GM19099 (cell line): ENCODE measurements at regions not wholly inside any gene's neighbourhood (a gene's known extent, or its start where the extent isn't known, plus 50 kb on each side); places are given as distances from the start of the nearest gene placed in this dataset.

Experiments
- POLR2A ChIP-seq: IDR thresholded peaks from 3 replicates; pipeline ENCODE4 v1.6.1; 2011; ENCODE audit warnings: low read depth; ENCODE audit not compliant: insufficient read length; ENCODE audit errors: extremely low read depth

- TF ChIP-seq POLR2A, result no peak
These were observed 69.4 kb upstream of the BMP2 start for GRCh38 chr20:6698056-6698455.

GRCh38 chr20:6697228-6697972 lies 70.1 kb upstream of the BMP2 start:
- no peak for TF ChIP-seq POLR2A

- TF ChIP-seq POLR2A, result no peak
These were observed 71.5 kb upstream of the BMP2 start for GRCh38 chr20:6696001-6696400.

GRCh38 chr20:6693178-6693807 lies 74.2 kb upstream of the BMP2 start:
- no peak for TF ChIP-seq POLR2A

GRCh38 chr20:6692566-6693173 lies 74.8 kb upstream of the BMP2 start:
- no peak for TF ChIP-seq POLR2A

GRCh38 chr20:6691516-6691915 lies 76.0 kb upstream of the BMP2 start:
- no peak for TF ChIP-seq POLR2A

GRCh38 chr20:6689339-6689973 lies 78.0 kb upstream of the BMP2 start:
- no peak for TF ChIP-seq POLR2A

- TF ChIP-seq POLR2A, result no peak
These were observed 81.3 kb upstream of the BMP2 start for GRCh38 chr20:6686171-6686570.

- TF ChIP-seq POLR2A, result no peak
These were observed 81.9 kb upstream of the BMP2 start for GRCh38 chr20:6685626-6686025.

- no peak for TF ChIP-seq POLR2A
These were observed 82.3 kb upstream of the BMP2 start for GRCh38 chr20:6685181-6685582.

GRCh38 chr20:6683021-6683977 lies 84.2 kb upstream of the BMP2 start:
- TF ChIP-seq POLR2A, result no peak

GRCh38 chr20:6680854-6681253 lies 86.6 kb upstream of the BMP2 start:
- TF ChIP-seq POLR2A, result no peak

GRCh38 chr20:6680441-6680840 lies 87.0 kb upstream of the BMP2 start:
- TF ChIP-seq POLR2A, result no peak

GRCh38 chr20:6679086-6679485 lies 88.4 kb upstream of the BMP2 start:
- no peak for TF ChIP-seq POLR2A

- no peak for TF ChIP-seq POLR2A
These were observed 89.4 kb upstream of the BMP2 start for GRCh38 chr20:6678101-6678500.
